ENCODE measurements at regions not wholly inside any gene's neighbourhood (a gene's known extent, or its start where the extent isn't known, plus 50 kb on each side); places are given as distances from the start of the nearest gene placed in this dataset.

GRCh38 chr16:86143666-86144065 is 244.7 kb downstream of the IRF8 start:
- Histone ChIP-seq H2AFZ (ENCODE audit: low read length) (no peak overlapping the region), H3K4me3 (ENCODE audit: low read length) (no peak overlapping the region), H3K79me2 (ENCODE audit: low read length) (no peaks in the 10 kb centered on the region), H4K20me1 (ENCODE audit: low read length) (no peaks in the 10 kb centered on the region), H3K4me1 (ENCODE audit: insufficient read depth, low read length) (no peaks in the 10 kb centered on the region), H3K27ac (ENCODE audit: low read length) (no peak overlapping the region), H3K9me3 (ENCODE audit: low read length) (no peaks in the 10 kb centered on the region), H3K4me2 (ENCODE audit: low read length) (no peak overlapping the region), H3K9me2 (replicated peaks; ENCODE audit: low read length) (no peaks in the 10 kb centered on the region), H3K9ac (ENCODE audit: low read length) (no peak overlapping the region), H3K36me3 (ENCODE audit: low read depth, low read length) (no peaks in the 10 kb centered on the region), H3F3A (ENCODE audit: low read length, unreplicated experiment) (no peaks in the 10 kb centered on the region), H3K27me3 (ENCODE audit: low read length) (peaks cover 29% of the 10 kb centered on the region)
- CTCF ChIA-PET, result no interaction called here
- TF ChIP-seq CTCF (conservative IDR thresholded peaks at IDR 0.05; ENCODE audit: low read depth, low read length) (no peak), EZH2 (IDR thresholded peaks at IDR 0.05; ENCODE audit: low read length, unreplicated experiment) (no peak), EZH2phosphoT487 (IDR thresholded peaks at IDR 0.05; ENCODE audit: borderline replicate concordance, low read length) (no peak)
- no peak for ATAC-seq
- POLR2A ChIA-PET (ENCODE audit: unreplicated experiment), result no interaction called here
- intact Hi-C loops (cut with micrococcal nuclease), result no loop called here
- BruUV-seq (replicated peaks), result no TSS peak
- no peak for DNase-seq

GRCh38 chr16:86145669-86146068 is 246.7 kb downstream of the IRF8 start:
- ATAC-seq (no peak), DNase-seq (no peak)
- CTCF ChIA-PET, result no interaction called here
- H3K4me2 ChIP-seq (ENCODE audit: low read length), result no peak overlapping the region
- no peaks in the 10 kb centered on the region for H3K79me2 ChIP-seq (ENCODE audit: low read length)
- H3K4me3 ChIP-seq (ENCODE audit: low read length), result no peak overlapping the region
- POLR2A ChIA-PET (ENCODE audit: unreplicated experiment), result no interaction called here
- no peaks in the 10 kb centered on the region for H3F3A ChIP-seq (ENCODE audit: low read length, unreplicated experiment)
- TF ChIP-seq EZH2phosphoT487 (IDR thresholded peaks at IDR 0.05; ENCODE audit: borderline replicate concordance, low read length) (no peak), CTCF (conservative IDR thresholded peaks at IDR 0.05; ENCODE audit: low read depth, low read length) (no peak), EZH2 (IDR thresholded peaks at IDR 0.05; ENCODE audit: low read length, unreplicated experiment) (no peak)
- no peak overlapping the region for H3K9ac ChIP-seq (ENCODE audit: low read length)
- no peaks in the 10 kb centered on the region for H3K36me3 ChIP-seq (ENCODE audit: low read depth, low read length)
- no peaks in the 10 kb centered on the region for H3K4me1 ChIP-seq (ENCODE audit: insufficient read depth, low read length)
- H3K27ac ChIP-seq (ENCODE audit: low read length), result no peak overlapping the region
- no peaks in the 10 kb centered on the region for H3K9me3 ChIP-seq (ENCODE audit: low read length)
- intact Hi-C loops (cut with micrococcal nuclease), result no loop called here
- H3K9me2 ChIP-seq (replicated peaks; ENCODE audit: low read length), result no peaks in the 10 kb centered on the region
- peaks cover 31% of the 10 kb centered on the region for H3K27me3 ChIP-seq (ENCODE audit: low read length)
- BruUV-seq (replicated peaks), result no TSS peak
- H4K20me1 ChIP-seq (ENCODE audit: low read length), result no peaks in the 10 kb centered on the region
- no peak overlapping the region for H2AFZ ChIP-seq (ENCODE audit: low read length)

GRCh38 chr16:86150641-86151238 is 251.8 kb downstream of the IRF8 start:
- peaks cover 57% of the 10 kb centered on the region for H3K27me3 ChIP-seq (ENCODE audit: low read length)
- H3K9me2 ChIP-seq (replicated peaks; ENCODE audit: low read length), result no peaks in the 10 kb centered on the region
- no TSS peak for BruUV-seq (replicated peaks)
- no peak overlapping the region for H2AFZ ChIP-seq (ENCODE audit: low read length)
- no peaks in the 10 kb centered on the region for H3K9me3 ChIP-seq (ENCODE audit: low read length)
- no peak overlapping the region for H3K4me2 ChIP-seq (ENCODE audit: low read length)
- no peak for ATAC-seq
- no peaks in the 10 kb centered on the region for H4K20me1 ChIP-seq (ENCODE audit: low read length)
- ChIA-PET CTCF (no interaction called here), POLR2A (ENCODE audit: unreplicated experiment) (no interaction called here)
- H3K4me1 ChIP-seq (ENCODE audit: insufficient read depth, low read length), result no peaks in the 10 kb centered on the region
- TF ChIP-seq EZH2phosphoT487 (IDR thresholded peaks at IDR 0.05; ENCODE audit: borderline replicate concordance, low read length), result no peak
- TF ChIP-seq CTCF (conservative IDR thresholded peaks at IDR 0.05; ENCODE audit: low read depth, low read length), result no peak
- TF ChIP-seq EZH2 (IDR thresholded peaks at IDR 0.05; ENCODE audit: low read length, unreplicated experiment), result no peak
- no peak overlapping the region for H3K9ac ChIP-seq (ENCODE audit: low read length)
- no peaks in the 10 kb centered on the region for H3K79me2 ChIP-seq (ENCODE audit: low read length)
- no peak overlapping the region for H3K27ac ChIP-seq (ENCODE audit: low read length)
- DNase-seq, result no peak
- H3F3A ChIP-seq (ENCODE audit: low read length, unreplicated experiment), result no peaks in the 10 kb centered on the region
- intact Hi-C loops (cut with micrococcal nuclease), result no loop called here
- no peak overlapping the region for H3K4me3 ChIP-seq (ENCODE audit: low read length)
- H3K36me3 ChIP-seq (ENCODE audit: low read depth, low read length), result no peaks in the 10 kb centered on the region

Data from PC-3 (cell line).